SK-N-DZ (cell line): ENCODE measurements at regions not wholly inside any gene's neighbourhood (a gene's known extent, or its start where the extent isn't known, plus 50 kb on each side); places are given as distances from the start of the nearest gene placed in this dataset.
"Not testable (repeated sequence)": the region's sequence is repeated elsewhere in the genome, so short reads cannot be mapped to it uniquely, and the experiment has no call there.

Experiments
- DNase-seq: peaks from one replicate; pipeline ENCODE4 v3.0.0-alpha.2; 2015; ENCODE audit warnings: low spot score

GRCh38 chr16:79836144-79836543, 235.6 kb upstream of the MAF start:
- no peak for DNase-seq

GRCh38 chr16:79835194-79835593, 234.7 kb upstream of the MAF start:
- no peak for DNase-seq

- DNase-seq: no peak
Observed at GRCh38 chr16:79834720-79835119, 234.2 kb upstream of the MAF start.

GRCh38 chr16:79834003-79834402, 233.5 kb upstream of the MAF start:
- not testable (repeated sequence) for DNase-seq

- DNase-seq: no peak
Observed at GRCh38 chr16:79833559-79833958, 233.0 kb upstream of the MAF start.

GRCh38 chr16:79826732-79827475, 226.4 kb upstream of the MAF start:
- no peak for DNase-seq

- no peak for DNase-seq
Observed at GRCh38 chr16:79825002-79825401, 224.5 kb upstream of the MAF start.

GRCh38 chr16:79823639-79824038, 223.1 kb upstream of the MAF start:
- DNase-seq: no peak

GRCh38 chr16:79821911-79822310, 221.4 kb upstream of the MAF start:
- no peak for DNase-seq

- no peak for DNase-seq
Observed at GRCh38 chr16:79816081-79816497, 215.6 kb upstream of the MAF start.

- DNase-seq: no peak
Observed at GRCh38 chr16:79815049-79815448, 214.5 kb upstream of the MAF start.

GRCh38 chr16:79814124-79814523, 213.6 kb upstream of the MAF start:
- no peak for DNase-seq

- no peak for DNase-seq
Observed at GRCh38 chr16:79811541-79811940, 211.0 kb upstream of the MAF start.

GRCh38 chr16:79810449-79811189, 210.1 kb upstream of the MAF start:
- DNase-seq: no peak

- no peak for DNase-seq
Observed at GRCh38 chr16:79809376-79809775, 208.8 kb upstream of the MAF start.

GRCh38 chr16:79808731-79809130, 208.2 kb upstream of the MAF start:
- DNase-seq: no peak

- DNase-seq: no peak
Observed at GRCh38 chr16:79806757-79807156, 206.2 kb upstream of the MAF start.

- no peak for DNase-seq
Observed at GRCh38 chr16:79805621-79806020, 205.1 kb upstream of the MAF start.

GRCh38 chr16:79801646-79802045, 201.1 kb upstream of the MAF start:
- no peak for DNase-seq

- DNase-seq: no peak
Observed at GRCh38 chr16:79800016-79800608, 199.6 kb upstream of the MAF start.

GRCh38 chr16:79798416-79799053, 198.0 kb upstream of the MAF start:
- DNase-seq: no peak

- DNase-seq: no peak
Observed at GRCh38 chr16:79797486-79797885, 196.9 kb upstream of the MAF start.
